ENCODE measurements at regions not wholly inside any gene's neighbourhood (a gene's known extent, or its start where the extent isn't known, plus 50 kb on each side); places are given as distances from the start of the nearest gene placed in this dataset.
A peak's percentile ranks its signal among the peaks of the same experiment; 100 is the strongest.

DNA sequence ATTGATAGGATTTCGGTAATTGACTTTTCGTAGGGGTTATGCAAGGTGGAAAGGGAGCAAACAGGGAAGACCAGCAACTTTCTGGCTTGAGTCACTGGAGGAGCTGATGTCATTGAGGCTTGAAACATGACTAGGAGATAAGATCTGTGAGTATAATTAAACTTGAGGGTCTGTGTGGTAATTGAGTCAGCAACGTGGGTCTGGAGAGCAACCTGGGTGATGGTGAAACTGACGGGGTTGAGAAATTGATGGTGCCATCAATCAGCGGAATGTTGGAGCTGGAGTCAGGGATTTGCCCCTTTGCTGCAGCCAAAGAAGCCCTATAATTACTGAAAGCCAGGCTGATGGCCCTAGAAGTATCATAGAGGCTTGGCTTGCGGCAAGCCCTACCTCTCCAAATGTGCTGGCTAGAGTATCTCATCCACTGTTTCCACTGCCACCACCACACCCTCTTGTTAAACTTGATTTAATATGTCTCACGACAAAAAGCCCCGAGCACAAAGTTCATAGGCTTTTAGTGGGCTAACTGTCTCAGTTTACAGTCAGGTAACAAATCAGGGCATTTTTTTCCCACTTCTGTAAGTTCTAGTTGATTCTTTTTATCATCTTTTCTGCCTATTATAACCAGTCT, 186.9 kb upstream of the ELAC2 start:
- DNase-seq (ENCODE audit: low read depth in 2 of 2), result peak in 1 of 2 donors; percentile 54
- TF ChIP-seq, protein P1, sequence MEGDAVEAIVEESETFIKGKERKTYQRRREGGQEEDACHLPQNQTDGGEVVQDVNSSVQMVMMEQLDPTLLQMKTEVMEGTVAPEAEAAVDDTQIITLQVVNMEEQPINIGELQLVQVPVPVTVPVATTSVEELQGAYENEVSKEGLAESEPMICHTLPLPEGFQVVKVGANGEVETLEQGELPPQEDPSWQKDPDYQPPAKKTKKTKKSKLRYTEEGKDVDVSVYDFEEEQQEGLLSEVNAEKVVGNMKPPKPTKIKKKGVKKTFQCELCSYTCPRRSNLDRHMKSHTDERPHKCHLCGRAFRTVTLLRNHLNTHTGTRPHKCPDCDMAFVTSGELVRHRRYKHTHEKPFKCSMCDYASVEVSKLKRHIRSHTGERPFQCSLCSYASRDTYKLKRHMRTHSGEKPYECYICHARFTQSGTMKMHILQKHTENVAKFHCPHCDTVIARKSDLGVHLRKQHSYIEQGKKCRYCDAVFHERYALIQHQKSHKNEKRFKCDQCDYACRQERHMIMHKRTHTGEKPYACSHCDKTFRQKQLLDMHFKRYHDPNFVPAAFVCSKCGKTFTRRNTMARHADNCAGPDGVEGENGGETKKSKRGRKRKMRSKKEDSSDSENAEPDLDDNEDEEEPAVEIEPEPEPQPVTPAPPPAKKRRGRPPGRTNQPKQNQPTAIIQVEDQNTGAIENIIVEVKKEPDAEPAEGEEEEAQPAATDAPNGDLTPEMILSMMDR (conservative IDR thresholded peaks at IDR 0.05 in 1 of 2, IDR thresholded peaks at IDR 0.05 in 1 of 2; ENCODE audit: low read depth in 1 of 2, low read length in 2 of 2), result no peak
- no peak for TF ChIP-seq EZH2 (IDR thresholded peaks at IDR 0.05; ENCODE audit: low read length, missing control alignments)
- H3K79me2 ChIP-seq (ENCODE audit: control insufficient read depth, insufficient read depth, low read length), result no peaks in the 10 kb centered on the region
- no peak overlapping the region for H3K4me3 ChIP-seq (replicated peaks in 1 of 4; ENCODE audit: control extremely low read depth in 1 of 4, insufficient read depth in 1 of 4, low read depth in 3 of 4, low read length in 4 of 4)
- no peaks in the 10 kb centered on the region for H3K4me1 ChIP-seq (ENCODE audit: control insufficient read depth, extremely low read depth, insufficient read depth, low read length)
- no peaks in the 10 kb centered on the region for H3K9me3 ChIP-seq (ENCODE audit: control insufficient read depth, insufficient read depth, low read depth, low read length)
- H3K36me3 ChIP-seq (ENCODE audit: control insufficient read depth, insufficient read depth, low read length), result no peaks in the 10 kb centered on the region
- no peak overlapping the region for H3K9ac ChIP-seq (ENCODE audit: insufficient read depth, low read length)
- H2AFZ ChIP-seq (ENCODE audit: low read length), result no peak overlapping the region
- H4K20me1 ChIP-seq (ENCODE audit: control insufficient read depth, extremely low read depth, insufficient read depth, low read length), result no peaks in the 10 kb centered on the region
- H3K27ac ChIP-seq (ENCODE audit: insufficient read depth, low read length), result no peak overlapping the region
- no peak overlapping the region for H3K4me2 ChIP-seq (ENCODE audit: extremely low read depth, insufficient read depth, low read length)
- H3K27me3 ChIP-seq (ENCODE audit: control insufficient read depth, insufficient read depth, low read length), result no peaks in the 10 kb centered on the region

DNA sequence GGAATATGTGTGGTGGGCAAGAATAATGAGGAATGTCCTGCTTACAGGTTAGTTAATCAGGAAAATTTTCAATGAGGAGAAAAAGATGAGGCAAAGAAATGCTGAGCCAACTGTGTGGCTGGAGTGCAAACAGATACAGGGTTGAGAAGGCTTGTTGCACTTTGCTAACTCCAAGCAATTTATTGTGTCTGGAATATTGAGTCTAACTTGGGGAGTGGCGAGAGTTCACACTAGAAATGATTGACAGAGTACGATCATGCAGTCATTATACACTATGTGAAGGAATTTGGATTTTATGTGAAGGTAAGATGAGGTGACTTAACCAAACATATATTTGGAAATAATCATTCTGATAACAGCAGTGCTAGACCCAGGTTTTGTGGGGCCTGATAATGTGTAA, 185.0 kb upstream of the ELAC2 start:
- DNase-seq (ENCODE audit: low read depth in 2 of 2), result no peak
- Histone ChIP-seq H2AFZ (ENCODE audit: low read length) (no peak overlapping the region), H4K20me1 (ENCODE audit: control insufficient read depth, extremely low read depth, insufficient read depth, low read length) (no peaks in the 10 kb centered on the region), H3K27ac (ENCODE audit: insufficient read depth, low read length) (no peak overlapping the region), H3K36me3 (ENCODE audit: control insufficient read depth, insufficient read depth, low read length) (no peaks in the 10 kb centered on the region), H3K4me1 (ENCODE audit: control insufficient read depth, extremely low read depth, insufficient read depth, low read length) (no peaks in the 10 kb centered on the region), H3K79me2 (ENCODE audit: control insufficient read depth, insufficient read depth, low read length) (no peaks in the 10 kb centered on the region), H3K4me3 (replicated peaks in 1 of 4; ENCODE audit: control extremely low read depth in 1 of 4, insufficient read depth in 1 of 4, low read depth in 3 of 4, low read length in 4 of 4) (no peak overlapping the region), H3K9me3 (ENCODE audit: control insufficient read depth, insufficient read depth, low read depth, low read length) (no peaks in the 10 kb centered on the region), H3K9ac (ENCODE audit: insufficient read depth, low read length) (no peak overlapping the region), H3K4me2 (ENCODE audit: extremely low read depth, insufficient read depth, low read length) (no peak overlapping the region), H3K27me3 (ENCODE audit: control insufficient read depth, insufficient read depth, low read length) (no peaks in the 10 kb centered on the region)
- no peak for TF ChIP-seq EZH2 (IDR thresholded peaks at IDR 0.05; ENCODE audit: low read length, missing control alignments)
- TF ChIP-seq, protein P1 (conservative IDR thresholded peaks at IDR 0.05 in 1 of 2, IDR thresholded peaks at IDR 0.05 in 1 of 2; ENCODE audit: low read depth in 1 of 2, low read length in 2 of 2), result no peak

DNA sequence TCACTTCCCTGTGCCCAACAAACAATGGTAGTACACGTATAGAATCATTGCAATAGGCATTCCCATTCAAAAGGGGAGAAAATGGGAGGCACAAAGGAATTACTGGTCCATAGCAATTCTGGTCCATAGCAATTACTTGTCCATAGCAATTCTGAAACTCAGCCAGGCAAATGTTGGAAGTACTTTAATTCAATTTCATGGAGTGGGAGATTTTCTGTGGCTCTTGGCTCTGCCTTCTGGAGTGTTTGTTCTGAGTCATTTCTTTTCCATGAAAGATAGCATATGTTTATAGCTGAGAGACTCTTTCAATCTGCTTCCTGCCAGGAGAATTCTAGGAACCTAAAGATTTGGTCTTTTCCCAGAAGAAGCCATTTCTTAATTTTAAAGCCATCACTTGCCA, 182.8 kb upstream of the ELAC2 start:
- no peaks in the 10 kb centered on the region for H4K20me1 ChIP-seq (ENCODE audit: control insufficient read depth, extremely low read depth, insufficient read depth, low read length)
- H3K36me3 ChIP-seq (ENCODE audit: control insufficient read depth, insufficient read depth, low read length), result no peaks in the 10 kb centered on the region
- DNase-seq (ENCODE audit: low read depth in 2 of 2), result peak; percentile 3 to 27
- no peak overlapping the region for H3K4me2 ChIP-seq (ENCODE audit: extremely low read depth, insufficient read depth, low read length)
- no peak overlapping the region for H3K4me3 ChIP-seq (replicated peaks in 1 of 4; ENCODE audit: control extremely low read depth in 1 of 4, insufficient read depth in 1 of 4, low read depth in 3 of 4, low read length in 4 of 4)
- no peaks in the 10 kb centered on the region for H3K79me2 ChIP-seq (ENCODE audit: control insufficient read depth, insufficient read depth, low read length)
- TF ChIP-seq, protein P1 (conservative IDR thresholded peaks at IDR 0.05 in 1 of 2, IDR thresholded peaks at IDR 0.05 in 1 of 2; ENCODE audit: low read depth in 1 of 2, low read length in 2 of 2), result no peak
- no peak for TF ChIP-seq EZH2 (IDR thresholded peaks at IDR 0.05; ENCODE audit: low read length, missing control alignments)
- H2AFZ ChIP-seq (ENCODE audit: low read length), result no peak overlapping the region
- H3K9me3 ChIP-seq (ENCODE audit: control insufficient read depth, insufficient read depth, low read depth, low read length), result no peaks in the 10 kb centered on the region
- no peaks in the 10 kb centered on the region for H3K4me1 ChIP-seq (ENCODE audit: control insufficient read depth, extremely low read depth, insufficient read depth, low read length)
- no peak overlapping the region for H3K27ac ChIP-seq (ENCODE audit: insufficient read depth, low read length)
- no peaks in the 10 kb centered on the region for H3K27me3 ChIP-seq (ENCODE audit: control insufficient read depth, insufficient read depth, low read length)
- no peak overlapping the region for H3K9ac ChIP-seq (ENCODE audit: insufficient read depth, low read length)

All from fibroblast of lung (primary cell).